Hematopoietic multipotent progenitor cell (in vitro differentiated cells): ENCODE measurements at regions not wholly inside any gene's neighbourhood (a gene's known extent, or its start where the extent isn't known, plus 50 kb on each side); places are given as distances from the start of the nearest gene placed in this dataset.

Experiments used
- DNase-seq, 3 donors: peaks; one replicate each; pipeline ENCODE4 v3.0.0-alpha.2; 2011 to 2015; ENCODE audit warnings: low read depth in 2 of 3, low spot score in 2 of 3

- DNase-seq: no peak
Measured at GRCh38 chr5:126069329-126069728, 353.9 kb upstream of the GRAMD2B start.

- no peak for DNase-seq
Measured at GRCh38 chr5:126070481-126070880, 352.7 kb upstream of the GRAMD2B start.

GRCh38 chr5:126074538-126074937 is 348.7 kb upstream of the GRAMD2B start:
- DNase-seq: no peak

GRCh38 chr5:126079266-126079665 is 343.9 kb upstream of the GRAMD2B start:
- DNase-seq: no peak

- no peak for DNase-seq
Measured at GRCh38 chr5:126081209-126081608, 342.0 kb upstream of the GRAMD2B start.

GRCh38 chr5:126093041-126093440 is 330.2 kb upstream of the GRAMD2B start:
- no peak for DNase-seq

GRCh38 chr5:126093718-126094117 is 329.5 kb upstream of the GRAMD2B start:
- no peak for DNase-seq

GRCh38 chr5:126094991-126095390 is 328.2 kb upstream of the GRAMD2B start:
- DNase-seq: no peak

GRCh38 chr5:126096442-126097006 is 326.7 kb upstream of the GRAMD2B start:
- no peak for DNase-seq

- no peak for DNase-seq
Measured at GRCh38 chr5:126097876-126098275, 325.3 kb upstream of the GRAMD2B start.

GRCh38 chr5:126098330-126099017 is 324.7 kb upstream of the GRAMD2B start:
- no peak for DNase-seq

GRCh38 chr5:126099077-126099476 is 324.1 kb upstream of the GRAMD2B start:
- DNase-seq: no peak

- DNase-seq: no peak
Measured at GRCh38 chr5:126100767-126101166, 322.4 kb upstream of the GRAMD2B start.

- no peak for DNase-seq
Measured at GRCh38 chr5:126101901-126102300, 321.3 kb upstream of the GRAMD2B start.

- no peak for DNase-seq
Measured at GRCh38 chr5:126103050-126103449, 320.2 kb upstream of the GRAMD2B start.

- no peak for DNase-seq
Measured at GRCh38 chr5:126103868-126104267, 319.3 kb upstream of the GRAMD2B start.

- no peak for DNase-seq
Measured at GRCh38 chr5:126104341-126104740, 318.9 kb upstream of the GRAMD2B start.

GRCh38 chr5:126104951-126105350 is 318.3 kb upstream of the GRAMD2B start:
- DNase-seq: no peak

- DNase-seq: no peak
Measured at GRCh38 chr5:126106029-126106428, 317.2 kb upstream of the GRAMD2B start.

- no peak for DNase-seq
Measured at GRCh38 chr5:126107381-126107780, 315.8 kb upstream of the GRAMD2B start.

GRCh38 chr5:126108470-126108869 is 314.7 kb upstream of the GRAMD2B start:
- no peak for DNase-seq

GRCh38 chr5:126115059-126115629 is 308.1 kb upstream of the GRAMD2B start:
- no peak for DNase-seq
